RPMI8226 (cell line): ENCODE measurements at regions not wholly inside any gene's neighbourhood (a gene's known extent, or its start where the extent isn't known, plus 50 kb on each side); places are given as distances from the start of the nearest gene placed in this dataset.

Source experiments
- DNase-seq: peaks from one replicate; pipeline ENCODE4 v3.0.0-alpha.2; 2015

- no peak for DNase-seq
Measured at GRCh38 chr5:175021841-175022625, 297.7 kb downstream of the MSX2 start.

GRCh38 chr5:175021321-175021720 is 296.9 kb downstream of the MSX2 start:
- DNase-seq: no peak

- no peak for DNase-seq
Measured at GRCh38 chr5:175015028-175015685, 290.8 kb downstream of the MSX2 start.

GRCh38 chr5:175013251-175013650 is 288.9 kb downstream of the MSX2 start:
- DNase-seq: no peak

- no peak for DNase-seq
Measured at GRCh38 chr5:175012267-175012666, 287.9 kb downstream of the MSX2 start.

GRCh38 chr5:175003531-175003930 is 279.1 kb downstream of the MSX2 start:
- DNase-seq: no peak

- no peak for DNase-seq
Measured at GRCh38 chr5:175001876-175002645, 277.7 kb downstream of the MSX2 start.

- DNase-seq: no peak
Measured at GRCh38 chr5:175001311-175001710, 276.9 kb downstream of the MSX2 start.

GRCh38 chr5:174999581-174999980 is 275.2 kb downstream of the MSX2 start:
- no peak for DNase-seq

GRCh38 chr5:174998131-174998730 is 273.8 kb downstream of the MSX2 start:
- DNase-seq: no peak

- no peak for DNase-seq
Measured at GRCh38 chr5:174997688-174998087, 273.3 kb downstream of the MSX2 start.

GRCh38 chr5:174996941-174997340 is 272.6 kb downstream of the MSX2 start:
- no peak for DNase-seq

- DNase-seq: no peak
Measured at GRCh38 chr5:174995827-174996226, 271.4 kb downstream of the MSX2 start.

GRCh38 chr5:174991847-174992246 is 267.5 kb downstream of the MSX2 start:
- DNase-seq: no peak

GRCh38 chr5:174990909-174991308 is 266.5 kb downstream of the MSX2 start:
- DNase-seq: no peak

GRCh38 chr5:174987443-174988012 is 263.1 kb downstream of the MSX2 start:
- DNase-seq: no peak

- DNase-seq: no peak
Measured at GRCh38 chr5:174984863-174985262, 260.5 kb downstream of the MSX2 start.

- no peak for DNase-seq
Measured at GRCh38 chr5:174982485-174982884, 258.1 kb downstream of the MSX2 start.

GRCh38 chr5:174981416-174981815 is 257.0 kb downstream of the MSX2 start:
- DNase-seq: no peak

GRCh38 chr5:174980952-174981351 is 256.6 kb downstream of the MSX2 start:
- DNase-seq: no peak

- no peak for DNase-seq
Measured at GRCh38 chr5:174972291-174972690, 247.9 kb downstream of the MSX2 start.

GRCh38 chr5:174971210-174971609 is 246.8 kb downstream of the MSX2 start:
- no peak for DNase-seq

GRCh38 chr5:174970502-174970901 is 246.1 kb downstream of the MSX2 start:
- DNase-seq: no peak
